Dermis microvascular lymphatic vessel endothelial cell (primary cell): ENCODE measurements at regions not wholly inside any gene's neighbourhood (a gene's known extent, or its start where the extent isn't known, plus 50 kb on each side); places are given as distances from the start of the nearest gene placed in this dataset.
"Not testable (repeated sequence)": the region's sequence is repeated elsewhere in the genome, so short reads cannot be mapped to it uniquely, and the experiment has no call there.

Source experiments
- DNase-seq, 2 donors: peaks; one replicate each; pipeline versions ENCODE4 v3.0.0 to v3.0.0-alpha.2; 2010; ENCODE audit warnings: low read depth in 2 of 2

DNA sequence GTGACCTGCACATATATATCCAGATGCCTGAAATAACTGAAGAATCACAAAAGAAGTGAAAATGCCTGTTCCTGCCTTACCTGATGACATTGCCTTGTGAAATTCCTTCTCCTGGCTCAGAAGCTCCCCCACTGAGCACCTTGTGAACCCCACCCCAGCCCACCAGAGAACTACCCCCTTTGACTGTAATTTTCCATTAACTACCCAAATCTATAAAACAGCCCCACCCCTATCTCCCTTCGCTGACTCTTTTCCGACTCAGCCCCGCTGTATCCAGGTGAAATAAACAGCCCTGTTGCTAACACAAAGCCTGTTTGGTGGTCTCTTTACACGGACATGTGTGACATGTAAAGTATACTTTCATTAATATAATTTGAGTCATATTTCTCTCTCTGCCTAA is 320.3 kb upstream of the TECRL start:
- no peak for DNase-seq

DNA sequence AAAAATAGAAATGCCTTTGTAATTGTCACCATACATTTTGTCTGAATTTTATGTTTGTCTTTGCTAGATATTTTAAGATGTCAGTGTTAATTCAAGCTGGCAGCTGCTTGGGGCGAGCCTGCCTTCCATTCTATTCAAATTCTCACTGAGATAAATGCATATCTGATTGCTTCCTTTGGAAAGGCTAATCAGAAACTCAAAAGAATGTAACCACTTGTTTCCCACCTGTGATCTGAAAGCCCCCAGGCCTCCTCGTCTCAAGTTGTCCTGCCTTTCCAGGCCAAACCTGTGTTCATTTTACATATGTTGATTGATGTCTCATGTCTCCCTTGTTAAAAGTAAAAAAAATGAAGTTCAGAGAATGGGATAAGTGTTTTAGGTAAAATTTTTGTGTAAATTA is 318.7 kb upstream of the TECRL start:
- DNase-seq: no peak

DNA sequence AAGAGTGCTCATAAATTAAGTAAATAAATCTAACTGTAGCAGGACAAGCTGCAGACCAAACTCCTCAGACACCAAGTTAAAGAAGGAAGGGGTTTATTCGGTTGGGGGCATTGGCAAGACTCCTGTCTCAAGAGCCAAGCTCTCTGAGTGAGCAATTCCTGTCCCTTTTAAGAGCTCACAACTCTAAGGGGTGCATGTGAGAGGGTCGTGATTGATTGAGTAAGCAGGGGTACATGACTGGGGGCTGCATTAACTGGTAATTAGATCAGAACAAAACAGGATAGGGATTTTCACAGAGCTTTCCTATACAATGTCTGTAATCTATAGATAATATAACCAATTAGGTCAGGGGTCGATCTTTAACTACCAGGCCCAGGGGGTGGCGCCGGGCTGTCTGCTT is 318.1 kb upstream of the TECRL start:
- not testable (repeated sequence) for DNase-seq

DNA sequence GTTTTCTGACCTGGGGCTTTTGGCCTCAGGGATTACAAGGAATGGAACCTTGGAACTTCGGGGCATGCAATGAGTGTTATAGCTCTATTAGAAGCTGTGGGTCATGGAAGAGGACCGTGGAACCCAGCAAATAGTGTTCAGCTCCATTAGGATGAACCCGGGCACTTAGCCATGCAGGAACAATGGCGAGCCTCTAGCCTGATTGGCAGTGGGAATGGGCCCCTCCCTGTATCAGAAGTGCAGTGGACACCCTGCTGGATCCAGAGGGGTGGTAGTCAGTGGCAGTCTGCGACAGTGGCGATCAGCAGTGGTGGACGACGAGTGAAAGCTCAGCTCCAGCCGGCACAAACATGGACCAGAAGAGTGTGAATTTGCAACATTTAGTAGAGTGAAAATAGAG is 315.4 kb upstream of the TECRL start:
- DNase-seq: no peak

GRCh38 chr4:64721106-64721505 is 311.9 kb upstream of the TECRL start:
- no peak for DNase-seq

GRCh38 chr4:64718091-64718490 is 308.8 kb upstream of the TECRL start:
- DNase-seq: no peak

DNA sequence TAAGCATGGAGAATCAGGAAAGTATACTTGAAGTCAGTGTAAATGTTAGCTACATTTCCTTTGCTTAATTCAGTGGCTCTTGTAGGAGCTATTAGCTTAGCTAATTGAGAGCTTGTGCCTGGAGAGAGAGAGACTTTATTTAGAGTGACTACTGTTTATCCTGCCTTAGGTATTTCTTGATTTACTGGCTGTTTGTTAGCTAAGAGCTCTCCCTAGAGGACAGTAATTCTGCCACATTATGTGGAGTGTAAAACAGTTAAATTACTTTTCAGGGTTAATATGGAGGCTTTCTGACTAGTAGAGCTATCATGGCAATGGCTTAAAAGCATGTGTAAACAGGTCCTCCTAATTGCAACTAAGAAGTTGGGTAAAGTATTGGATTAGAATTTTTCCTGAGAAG is 306.5 kb upstream of the TECRL start:
- no peak for DNase-seq

DNA sequence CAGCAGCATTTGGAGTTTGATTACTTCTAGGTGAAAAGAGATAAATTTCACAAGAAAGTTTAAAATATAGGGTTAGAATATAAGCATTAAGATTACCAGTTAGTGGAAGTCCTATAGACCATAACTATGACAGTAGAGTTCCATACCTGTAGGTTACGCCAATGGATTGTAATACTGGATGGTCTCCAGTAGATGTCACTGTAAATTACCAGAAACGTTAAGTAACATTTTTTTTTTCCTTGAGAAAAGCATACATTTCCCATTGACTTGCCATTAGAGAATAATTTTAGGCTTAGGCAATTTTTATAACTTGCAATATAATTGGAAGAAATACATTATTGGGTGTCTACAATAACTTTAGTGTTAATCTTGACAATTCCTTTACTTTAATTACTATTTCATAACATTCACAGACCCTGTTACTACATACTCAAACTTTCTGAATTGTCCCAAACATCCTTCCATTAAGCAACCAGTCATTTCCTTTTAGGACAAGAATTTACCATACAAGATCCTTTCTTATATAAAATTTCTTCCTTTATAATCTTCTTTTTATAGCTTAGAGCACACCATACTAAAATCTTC is 304.1 kb upstream of the TECRL start:
- peak; percentile 6 to 24 for DNase-seq

DNA sequence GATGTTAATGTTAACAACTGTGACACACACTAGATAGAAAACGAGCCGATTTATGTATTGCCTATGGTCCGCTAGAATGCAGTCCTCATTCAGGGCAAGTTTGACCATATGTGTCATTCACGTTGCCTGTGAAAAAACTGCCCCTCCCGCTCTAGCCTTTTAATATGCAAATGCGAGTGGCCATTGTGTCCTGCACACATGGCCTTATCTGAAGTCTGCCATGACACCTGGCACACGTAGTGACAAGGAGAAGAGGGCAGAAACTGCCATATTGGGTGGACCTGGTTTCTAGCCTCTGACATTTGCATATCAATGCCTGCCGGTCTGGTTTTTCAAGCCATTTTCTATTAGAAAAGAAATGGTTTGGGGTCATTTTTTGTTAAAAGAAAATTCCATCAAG is 303.3 kb upstream of the TECRL start:
- DNase-seq: no peak

GRCh38 chr4:64705989-64706388 is 296.7 kb upstream of the TECRL start:
- DNase-seq: no peak

DNA sequence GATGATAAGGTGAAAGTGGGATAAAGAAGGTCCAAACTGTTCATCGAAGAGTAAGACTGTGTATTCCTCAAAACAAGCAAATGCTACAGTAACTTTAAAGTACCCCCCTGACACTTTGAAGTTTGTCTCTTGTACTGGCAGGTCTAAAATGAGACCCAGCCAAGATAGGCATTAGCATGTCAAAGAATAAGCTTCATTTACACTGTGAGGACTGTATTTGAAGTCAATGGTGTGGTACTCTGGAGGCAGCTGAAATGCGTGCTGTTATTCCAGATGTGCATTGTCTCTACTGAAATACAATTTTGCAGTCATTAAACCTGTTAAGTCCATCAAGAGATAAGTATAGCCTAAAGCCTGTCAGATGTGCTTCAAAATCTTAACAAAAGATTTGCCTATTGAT is 288.9 kb upstream of the TECRL start:
- no peak for DNase-seq

DNA sequence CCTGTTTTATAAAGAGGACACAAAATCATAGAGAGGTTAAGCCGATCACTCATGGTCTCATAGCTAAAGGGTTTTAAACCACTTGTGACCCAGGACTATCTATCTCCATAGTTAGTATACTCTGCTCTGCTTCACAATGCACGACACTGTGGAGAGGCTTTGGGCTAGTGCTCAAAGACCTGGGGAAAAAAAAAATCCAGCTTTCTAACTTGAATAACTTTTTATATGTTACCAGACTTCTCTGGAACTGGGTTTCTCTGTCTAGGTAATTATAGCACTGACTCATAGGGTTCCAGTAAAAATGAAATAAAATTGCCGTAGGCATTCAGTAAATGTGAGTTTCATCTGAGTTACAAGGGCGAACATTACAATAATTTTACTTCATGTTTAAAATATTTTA is 273.7 kb upstream of the TECRL start:
- no peak for DNase-seq

GRCh38 chr4:64682481-64682880 is 273.2 kb upstream of the TECRL start:
- DNase-seq: no peak

- DNase-seq: not testable (repeated sequence)
Measured at GRCh38 chr4:64673121-64673520, 263.9 kb upstream of the TECRL start.

DNA sequence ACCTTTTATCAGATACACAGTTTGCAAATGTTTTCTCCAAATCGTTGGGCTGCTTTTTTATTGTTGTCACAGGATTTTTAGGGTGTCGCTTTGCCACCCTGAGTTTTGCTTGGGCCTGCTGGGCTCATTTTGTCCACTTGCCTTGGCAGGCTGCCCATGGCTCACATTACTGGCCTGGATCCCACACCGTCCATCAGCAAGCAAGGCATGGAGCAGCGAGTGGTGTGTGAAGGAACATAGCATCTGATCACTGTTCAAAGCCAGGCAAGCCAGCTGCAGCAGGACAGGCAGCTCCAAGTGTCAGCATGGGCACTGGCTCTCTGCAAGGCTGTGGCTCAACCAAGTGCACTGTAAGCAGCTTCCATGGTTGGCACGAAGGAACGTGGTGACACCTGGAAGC is 261.4 kb upstream of the TECRL start:
- DNase-seq: no peak

DNA sequence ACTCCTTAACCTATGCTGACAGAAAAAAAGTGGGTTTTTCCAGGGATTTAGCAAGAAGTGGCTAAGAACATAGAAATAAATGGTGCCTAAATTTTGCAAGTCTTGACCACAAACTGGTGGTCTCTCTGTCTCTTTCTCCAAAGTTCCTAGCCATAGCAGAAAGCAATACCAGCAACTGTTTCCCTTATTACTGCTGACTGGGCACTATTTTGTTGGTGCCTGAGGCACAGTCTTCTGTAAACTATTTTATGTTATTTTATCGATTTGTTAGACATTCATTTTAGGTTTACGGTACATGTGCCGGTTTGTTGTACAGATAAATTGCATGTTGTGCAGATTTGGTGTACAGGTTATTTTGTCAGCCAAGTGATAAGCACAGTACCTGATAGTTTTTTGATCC is 234.6 kb upstream of the TECRL start:
- no peak for DNase-seq

- DNase-seq: no peak
Measured at GRCh38 chr4:64642936-64643335, 233.7 kb upstream of the TECRL start.

GRCh38 chr4:64640402-64640801 is 231.2 kb upstream of the TECRL start:
- not testable (repeated sequence) for DNase-seq

DNA sequence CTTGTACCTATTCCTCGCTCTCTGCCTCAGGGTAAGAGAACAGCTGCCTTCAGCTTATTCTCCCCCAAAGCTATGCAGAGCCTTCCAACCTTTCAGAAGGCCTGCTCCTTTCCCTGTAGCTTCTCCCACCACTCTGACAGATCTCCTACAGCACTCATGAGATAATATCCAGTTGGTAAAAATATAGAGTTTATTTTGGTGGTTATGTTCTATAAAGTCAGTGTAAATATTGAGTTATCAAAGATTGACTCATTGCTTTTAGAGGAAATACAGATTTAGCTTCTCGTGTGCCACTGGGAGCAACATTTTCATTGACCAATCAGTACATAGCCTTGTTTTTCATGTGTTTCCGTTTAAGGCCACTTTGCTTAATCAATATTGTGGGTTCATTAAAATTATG is 216.2 kb upstream of the TECRL start:
- no peak for DNase-seq

GRCh38 chr4:64617800-64618199 is 208.6 kb upstream of the TECRL start:
- DNase-seq: no peak

- DNase-seq: no peak
Measured at GRCh38 chr4:64614276-64614675, 205.0 kb upstream of the TECRL start.

DNA sequence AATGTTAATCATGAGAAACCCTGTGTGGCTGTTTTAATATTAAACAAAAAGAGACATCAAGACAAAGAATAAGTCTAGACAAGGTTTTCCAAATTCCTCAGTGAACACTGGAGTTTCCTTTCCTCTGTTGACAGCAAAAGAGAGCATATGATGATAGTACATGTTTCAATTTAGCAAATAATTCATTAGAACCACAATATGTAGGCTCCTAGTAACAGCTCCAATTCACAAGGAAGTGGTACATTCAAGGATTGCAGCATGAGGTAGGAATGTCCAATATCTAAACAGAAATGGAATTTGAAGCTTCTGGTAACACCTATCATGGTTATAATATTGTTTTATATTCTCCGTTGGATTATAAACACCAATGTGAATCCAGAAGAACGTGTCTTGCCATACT is 203.8 kb upstream of the TECRL start:
- DNase-seq: no peak

DNA sequence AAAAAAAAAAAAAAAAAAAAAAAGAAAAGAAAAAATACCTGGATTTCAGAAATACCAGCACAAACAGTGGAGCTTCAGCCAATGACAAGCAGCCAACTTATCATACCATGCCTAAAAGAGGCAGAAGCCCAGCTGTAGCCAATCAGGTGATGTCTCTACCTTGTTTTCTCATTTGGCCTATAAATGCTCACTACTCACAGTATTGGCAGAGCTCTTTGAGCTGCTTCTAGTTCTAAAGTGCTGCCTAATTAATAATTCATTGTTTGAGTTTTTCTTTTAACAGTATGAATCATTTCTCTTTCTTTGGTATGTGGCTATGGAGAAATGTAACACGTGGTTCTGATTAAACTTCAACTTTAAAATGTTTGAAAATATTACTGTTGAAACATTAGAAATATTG is 188.8 kb upstream of the TECRL start:
- DNase-seq: no peak

DNA sequence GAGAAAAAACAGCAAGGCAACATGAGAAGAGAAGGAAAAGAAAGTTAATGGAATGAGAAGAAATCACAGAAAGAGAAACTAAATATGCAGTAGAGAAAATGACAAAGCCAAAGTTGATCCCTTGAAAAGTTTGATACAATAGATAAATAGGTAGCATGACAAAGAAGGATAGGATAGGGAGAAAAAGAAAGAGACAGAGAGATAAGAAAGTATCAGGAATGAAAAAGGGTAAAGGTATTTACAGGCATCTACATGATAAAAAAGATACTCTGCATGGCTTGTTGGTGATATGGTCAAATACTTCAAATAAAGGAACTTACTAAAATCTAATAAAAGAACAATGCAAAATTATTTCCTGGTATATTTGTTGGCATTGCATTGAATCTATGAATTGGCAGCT is 185.5 kb upstream of the TECRL start:
- no peak for DNase-seq
